G401.6 (cell line): ENCODE measurements at regions not wholly inside any gene's neighbourhood (a gene's known extent, or its start where the extent isn't known, plus 50 kb on each side); places are given as distances from the start of the nearest gene placed in this dataset.

ENCODE experiments used
- FAIRE-seq: peaks from 2 replicates; lab custom pipeline; 2012; peaks lifted over from hg19 to GRCh38; lab: Jason Lieb, UNC

DNA sequence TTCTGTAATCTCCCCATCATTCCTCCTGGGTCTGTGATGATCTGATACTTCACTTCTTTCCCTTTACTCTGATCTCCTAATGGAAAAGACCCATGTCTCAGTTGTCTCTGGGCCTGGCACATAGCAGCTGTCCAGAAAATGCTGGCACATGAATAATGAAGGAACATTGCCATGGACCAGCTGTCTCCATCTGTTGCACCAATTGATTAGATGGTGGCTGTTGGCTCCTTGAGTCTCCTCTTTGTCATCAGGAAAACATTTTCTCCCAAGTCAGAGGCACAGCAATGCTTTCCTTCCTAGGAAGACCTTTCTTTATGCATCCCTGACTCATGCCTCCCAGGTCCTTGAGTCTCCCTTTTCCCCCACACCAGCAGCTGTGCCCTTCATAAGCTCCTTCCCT, 286.2 kb upstream of the CXCR4 start:
- FAIRE-seq, result no peak

DNA sequence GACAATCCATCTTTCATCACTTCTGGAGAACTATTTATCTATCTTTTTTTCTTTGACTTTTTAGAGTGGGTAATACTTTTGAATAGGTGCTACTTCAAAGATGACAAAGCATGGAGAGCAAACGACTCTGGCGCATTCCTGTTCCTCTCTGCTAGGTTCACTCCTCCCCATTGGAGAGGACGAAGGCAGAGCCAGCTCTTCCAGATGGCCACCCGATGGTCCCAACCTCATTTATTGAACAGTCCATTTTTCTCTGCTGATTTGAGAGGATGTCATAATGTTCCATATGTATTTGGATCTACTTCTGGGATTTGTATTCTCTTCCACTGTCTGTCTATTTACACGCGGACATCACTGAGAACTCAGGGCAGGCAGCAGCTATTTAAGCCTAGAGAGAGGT, 284.3 kb upstream of the CXCR4 start:
- FAIRE-seq, result no peak

DNA sequence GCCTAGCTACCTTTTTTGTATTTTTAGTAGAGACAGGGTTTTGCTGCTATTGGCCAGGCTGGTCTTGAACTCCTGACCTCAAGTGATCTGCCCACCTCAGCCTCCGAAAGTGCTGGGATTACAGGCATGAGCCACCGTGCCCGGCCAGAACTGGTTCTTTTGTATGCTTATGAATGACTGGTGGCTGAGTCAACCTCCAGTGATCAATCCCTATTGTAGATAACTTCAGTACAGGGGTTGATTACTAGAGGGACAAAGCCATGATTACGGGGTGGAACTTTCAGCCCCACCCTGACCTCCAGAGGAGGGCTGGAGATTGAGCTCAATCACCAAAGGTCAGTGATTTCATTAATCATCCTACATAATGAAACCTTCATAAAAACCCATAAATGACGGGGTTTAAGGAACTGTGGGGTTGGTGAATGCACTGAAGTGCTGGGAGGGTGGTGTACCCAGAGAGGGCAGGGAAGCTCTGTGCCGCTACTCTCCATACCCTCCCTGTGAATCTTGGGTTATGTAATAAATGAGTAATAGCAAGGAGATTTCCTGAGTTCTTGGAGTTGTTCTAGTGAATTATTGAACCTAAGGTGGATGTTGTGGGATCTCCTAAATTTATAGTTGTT, 281.8 kb upstream of the CXCR4 start:
- FAIRE-seq, result no peak

DNA sequence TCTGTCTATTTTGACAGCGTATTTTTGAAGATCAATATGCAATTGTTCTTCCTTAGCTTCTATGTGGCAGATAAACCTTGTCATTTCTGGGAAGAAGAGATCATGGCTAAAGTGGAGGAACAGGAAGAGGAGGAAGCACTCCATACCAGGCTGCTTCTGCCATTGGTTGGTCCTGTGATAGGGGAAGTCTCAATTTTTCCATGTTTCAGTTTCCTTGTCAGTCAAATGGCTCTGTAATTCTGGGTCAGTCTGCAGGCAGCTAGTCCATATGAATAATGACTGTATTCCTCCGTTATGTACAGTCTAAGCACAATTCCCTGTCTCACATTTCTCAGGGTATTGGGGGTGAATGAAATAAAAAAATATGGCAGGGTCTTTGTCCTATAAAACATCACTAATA, 277.6 kb upstream of the CXCR4 start:
- FAIRE-seq, result no peak

DNA sequence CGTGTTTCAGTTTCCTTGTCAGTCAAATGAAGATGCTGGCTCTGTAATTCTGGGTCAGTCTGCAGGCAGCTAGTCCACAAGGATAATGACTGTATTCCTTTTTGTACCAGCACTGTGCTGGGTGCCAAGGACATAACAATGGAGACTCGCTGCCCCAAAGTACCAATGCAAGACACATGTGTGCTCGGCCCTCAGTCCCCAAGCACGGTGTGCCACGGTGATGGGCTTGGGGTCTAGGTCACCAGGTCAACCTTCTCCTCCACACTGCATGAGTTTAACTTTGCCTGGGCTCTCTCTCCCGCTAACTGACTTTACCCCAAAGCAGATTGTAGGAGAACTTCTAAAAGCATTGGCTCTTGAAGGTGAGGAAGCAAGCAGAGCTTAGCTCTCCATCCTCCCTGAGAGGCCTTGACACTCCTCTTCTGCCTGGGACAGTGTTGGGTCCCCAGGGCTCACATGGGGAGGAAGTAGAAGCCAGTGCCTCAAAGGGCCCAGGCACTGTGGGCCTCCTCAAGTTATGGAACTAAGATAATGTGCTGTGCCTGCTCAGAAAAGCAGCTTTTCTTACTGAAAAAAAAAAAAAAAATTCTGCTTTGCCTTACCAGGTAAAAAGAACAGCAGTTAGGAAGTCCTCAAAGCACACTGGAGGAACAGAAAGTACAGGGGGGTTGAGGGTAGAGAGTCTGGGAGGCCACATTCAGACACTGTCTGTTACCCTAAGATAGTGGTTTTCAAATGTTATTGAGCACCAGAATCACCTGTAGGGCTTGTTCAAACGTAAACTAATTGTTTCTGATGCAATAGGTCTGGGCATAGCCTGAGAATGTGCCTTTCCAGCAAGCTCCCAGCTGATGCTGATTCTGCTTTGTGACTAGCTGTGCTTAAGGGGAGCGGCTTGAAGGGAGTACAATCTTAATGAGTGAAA, 276.4 kb upstream of the CXCR4 start:
- FAIRE-seq, result no peak

DNA sequence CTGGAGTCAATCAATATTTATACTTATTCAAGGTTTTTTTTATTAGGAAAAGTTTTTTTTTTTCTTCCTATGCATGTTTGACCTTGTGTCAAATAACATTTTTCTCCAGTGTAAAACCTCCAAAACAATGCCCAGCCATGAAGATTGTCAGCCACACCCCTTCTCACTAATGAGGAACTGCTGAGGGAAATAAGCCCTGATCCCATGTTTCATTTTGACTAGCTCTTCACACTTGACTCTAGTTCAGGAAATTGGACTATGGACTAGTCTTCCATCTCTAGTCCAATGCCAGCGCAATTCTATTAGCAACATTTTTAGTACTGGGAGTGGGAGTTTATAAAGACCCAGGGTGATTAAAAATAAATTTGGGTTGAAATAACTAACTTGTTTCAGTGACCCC, 275.6 kb upstream of the CXCR4 start:
- no peak for FAIRE-seq

DNA sequence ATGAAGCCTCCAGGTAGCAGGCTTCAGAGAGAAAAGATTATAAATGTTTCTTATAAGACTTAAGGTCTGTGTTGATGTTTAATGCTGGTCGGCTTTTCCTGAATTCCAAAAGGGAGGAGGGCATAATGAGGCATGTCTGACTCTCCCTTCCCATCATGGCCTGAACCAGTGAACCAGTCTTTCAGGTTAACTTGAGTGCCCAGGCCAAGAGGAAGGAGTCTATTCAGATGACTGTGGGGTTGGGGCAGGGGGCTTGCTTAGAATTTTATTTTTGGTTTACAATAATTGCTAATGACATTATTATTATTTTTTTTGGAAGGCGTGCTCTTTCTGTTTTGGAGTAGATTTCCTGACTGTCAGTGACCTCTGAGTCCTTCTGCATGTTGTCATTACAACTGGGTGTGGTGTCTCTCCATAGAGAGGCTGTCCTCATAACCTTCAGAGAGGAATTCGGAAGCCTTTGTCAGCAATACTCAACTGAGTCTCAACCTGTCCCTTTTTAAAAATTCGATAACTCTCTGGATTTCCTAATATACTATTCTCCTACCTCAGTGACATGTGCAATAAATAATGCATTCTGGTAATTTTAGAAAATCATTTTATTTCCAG, 275.1 kb upstream of the CXCR4 start:
- FAIRE-seq, result no peak

DNA sequence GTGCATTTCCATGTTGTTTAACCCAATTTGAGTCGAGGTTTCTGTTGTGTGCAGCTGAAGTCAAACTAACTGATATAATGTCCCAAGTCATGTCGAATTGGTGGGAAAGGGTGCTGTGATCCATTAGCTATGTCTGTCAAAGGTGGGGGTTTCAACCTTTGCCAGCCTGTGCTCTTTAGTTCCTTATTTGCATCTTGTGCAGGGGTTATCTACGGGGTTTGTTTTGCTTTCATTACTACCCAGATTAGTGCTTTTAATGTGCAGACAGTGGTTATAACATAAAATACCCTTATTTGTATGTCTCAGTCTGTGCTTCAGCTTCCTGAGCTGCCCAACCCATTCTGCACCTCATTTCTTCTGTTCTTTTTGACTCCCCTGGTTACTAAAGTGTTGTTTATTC, 271.9 kb upstream of the CXCR4 start:
- no peak for FAIRE-seq

DNA sequence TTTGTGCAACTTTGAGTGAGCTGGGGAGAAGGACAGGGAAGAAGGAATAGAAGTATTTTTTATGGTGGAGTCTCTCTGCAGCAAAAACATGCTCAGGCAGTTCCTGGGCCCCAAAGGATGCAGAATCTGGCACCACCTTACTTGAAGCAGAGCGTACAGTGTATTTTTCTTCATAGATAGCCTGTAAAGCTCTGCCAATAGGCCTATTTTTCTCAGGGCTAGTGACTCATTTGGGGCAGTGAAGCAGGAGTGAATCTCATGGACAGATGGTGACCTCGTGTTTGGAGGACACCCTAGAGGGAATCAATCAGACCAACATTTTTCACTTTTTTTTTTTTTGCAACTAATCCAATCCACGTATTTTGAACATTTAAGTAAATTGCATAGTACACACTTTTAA, 268.1 kb upstream of the CXCR4 start:
- FAIRE-seq, result no peak

DNA sequence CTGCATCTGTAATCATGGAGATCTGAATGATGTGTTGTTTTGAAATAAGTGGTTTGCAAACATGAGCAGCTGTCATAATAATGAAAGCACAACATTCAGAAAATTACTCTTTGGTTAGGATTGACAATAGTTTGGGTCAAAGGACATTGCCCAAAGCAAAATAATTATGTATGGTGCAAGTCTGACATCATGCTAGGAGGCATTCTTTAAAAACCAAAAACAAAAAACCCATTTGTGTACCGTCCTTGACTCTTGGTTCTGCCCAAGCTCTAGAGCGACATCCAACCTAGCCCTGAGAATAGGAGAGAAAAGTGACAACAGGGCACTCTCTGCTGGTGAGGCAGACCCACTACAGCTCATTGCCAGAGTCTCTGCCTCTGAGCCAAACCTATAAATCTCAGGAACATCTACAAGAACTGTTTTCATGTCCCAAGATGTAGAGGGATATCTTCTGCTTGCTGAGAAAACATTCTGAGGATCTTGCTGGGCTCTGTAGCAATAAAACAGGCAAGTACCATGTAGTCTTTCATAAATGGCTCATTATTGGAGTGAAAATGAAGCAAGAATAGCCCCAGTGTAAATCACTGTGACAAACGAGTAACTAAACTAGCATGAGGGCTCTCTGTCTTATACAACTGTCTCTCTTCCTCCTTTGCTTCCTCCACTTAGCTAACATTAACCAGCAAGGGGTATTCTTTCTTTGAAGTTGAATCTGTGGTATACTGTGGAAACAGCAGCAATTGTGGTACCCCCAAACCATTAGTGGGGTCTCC, 266.8 kb upstream of the CXCR4 start:
- no peak for FAIRE-seq

DNA sequence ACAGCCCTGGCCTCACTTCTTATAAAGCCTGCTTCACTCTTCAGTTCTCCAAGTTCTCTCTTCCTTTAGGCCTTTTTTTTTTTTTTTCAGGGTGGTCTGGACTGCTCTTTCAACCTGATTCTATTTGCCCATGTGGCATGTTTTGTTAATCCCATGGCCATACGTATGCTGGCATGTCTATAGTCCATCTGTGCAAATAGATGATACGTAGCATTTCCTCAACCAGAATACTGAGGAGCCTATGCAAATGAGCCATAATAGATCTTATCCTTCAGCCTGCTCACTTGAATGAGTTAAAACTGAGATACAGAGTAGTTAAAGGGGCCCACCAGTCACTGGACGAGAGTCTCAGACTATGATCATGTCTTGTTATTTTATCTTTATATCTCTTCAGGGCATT, 265.2 kb upstream of the CXCR4 start:
- FAIRE-seq, result no peak

DNA sequence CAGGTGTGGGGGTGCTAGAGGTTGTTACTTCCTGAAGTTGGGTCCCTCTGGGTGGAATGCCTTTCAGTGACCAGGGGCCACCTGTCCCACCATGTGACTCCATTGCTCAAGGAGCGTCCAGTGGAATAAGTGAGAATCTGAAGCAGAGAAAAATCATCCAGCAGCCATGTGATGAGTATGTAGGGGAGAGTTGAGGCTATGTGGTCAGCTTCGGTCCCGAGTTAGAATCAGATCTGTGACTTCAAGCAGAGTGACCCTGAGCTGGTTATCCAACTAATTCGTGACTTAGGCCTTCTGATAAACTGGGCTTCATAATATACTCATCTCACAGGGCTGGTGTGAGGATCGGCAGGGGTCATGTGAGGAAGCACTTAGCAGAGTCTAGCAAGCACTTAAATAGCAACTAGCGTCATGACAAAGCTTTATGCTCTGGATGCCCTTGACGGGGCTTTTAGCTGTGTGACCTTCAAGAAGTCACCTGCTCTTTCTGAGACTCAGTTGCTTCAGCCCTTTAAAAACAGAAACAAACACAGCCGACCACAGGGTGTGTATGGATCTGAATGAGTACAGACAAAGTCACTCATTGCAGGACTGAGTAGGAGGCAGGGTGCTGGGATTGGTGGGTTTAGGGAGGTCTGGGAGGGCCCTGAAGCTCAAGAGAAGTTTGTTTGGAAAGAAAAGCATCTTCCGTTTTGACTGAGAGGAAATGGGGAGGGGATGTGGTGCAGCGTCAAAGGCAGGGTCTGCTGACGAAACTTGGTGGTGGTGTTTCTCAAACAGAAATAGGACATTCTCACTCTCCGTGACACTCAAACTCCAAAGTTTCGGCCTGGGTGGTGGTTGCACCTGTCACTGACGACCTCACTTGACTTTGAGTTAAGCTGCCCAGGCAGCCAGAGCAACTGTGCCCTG, 264.0 kb upstream of the CXCR4 start:
- no peak for FAIRE-seq

DNA sequence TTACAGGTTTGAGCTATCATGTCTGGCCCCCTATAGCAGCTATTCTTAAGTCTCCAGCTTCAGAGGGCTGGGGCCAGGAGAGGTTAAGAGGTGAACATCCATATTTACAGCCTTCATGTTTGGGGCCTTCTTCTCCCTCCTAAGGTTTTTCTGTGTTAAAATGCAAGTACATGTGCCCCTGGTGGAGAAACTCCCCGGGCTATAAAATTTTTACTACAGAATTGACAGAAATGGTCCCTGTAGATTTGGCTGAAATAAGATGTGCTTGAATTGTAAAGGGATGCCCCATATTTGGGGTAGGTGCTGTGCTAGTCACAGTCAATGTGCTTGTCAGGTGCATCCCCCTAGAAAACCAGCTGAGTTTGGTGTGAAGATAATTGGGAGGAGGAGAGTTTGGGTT, 263.3 kb upstream of the CXCR4 start:
- FAIRE-seq, result no peak

DNA sequence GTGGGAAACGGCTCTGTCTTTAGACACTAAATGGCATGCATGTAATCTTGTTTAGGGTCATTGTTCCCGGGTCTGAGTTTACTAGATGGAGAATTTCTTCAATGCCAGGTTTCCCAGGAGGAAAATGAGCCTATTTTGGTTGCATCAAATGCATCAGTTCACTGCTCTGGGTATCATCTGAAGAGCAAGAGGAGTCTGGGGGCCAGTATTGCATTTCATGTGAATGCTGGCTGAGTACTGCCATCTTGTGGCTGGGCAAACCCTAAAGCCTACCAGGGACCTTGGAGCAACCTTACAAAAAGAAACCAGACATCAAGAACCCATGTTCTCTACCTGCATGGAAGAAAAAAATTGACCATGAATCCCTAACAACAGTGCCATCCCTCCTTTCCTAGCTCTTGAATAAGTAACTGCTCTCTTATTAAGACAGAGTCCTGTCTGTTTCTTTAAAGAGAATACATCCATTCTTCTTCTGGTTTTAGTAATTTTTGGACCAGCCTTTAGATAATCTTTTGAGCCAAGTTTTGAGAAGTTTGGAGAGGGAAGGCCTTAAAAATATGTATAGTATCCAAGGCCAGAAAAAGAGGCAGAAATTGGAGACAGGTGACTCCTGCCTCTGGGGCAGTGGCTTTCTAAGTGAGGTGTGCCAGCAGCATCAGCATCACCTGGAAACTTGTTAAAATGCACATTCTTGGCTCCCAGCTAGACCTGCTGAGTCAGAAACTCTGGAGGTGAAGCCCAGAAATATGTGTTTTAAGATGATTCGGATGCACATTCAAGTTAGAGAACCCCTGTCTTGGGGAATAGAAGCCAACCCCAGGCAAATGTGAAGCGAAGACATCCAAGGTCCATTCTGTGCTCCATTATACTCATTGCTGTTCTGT, 261.0 kb upstream of the CXCR4 start:
- no peak for FAIRE-seq

DNA sequence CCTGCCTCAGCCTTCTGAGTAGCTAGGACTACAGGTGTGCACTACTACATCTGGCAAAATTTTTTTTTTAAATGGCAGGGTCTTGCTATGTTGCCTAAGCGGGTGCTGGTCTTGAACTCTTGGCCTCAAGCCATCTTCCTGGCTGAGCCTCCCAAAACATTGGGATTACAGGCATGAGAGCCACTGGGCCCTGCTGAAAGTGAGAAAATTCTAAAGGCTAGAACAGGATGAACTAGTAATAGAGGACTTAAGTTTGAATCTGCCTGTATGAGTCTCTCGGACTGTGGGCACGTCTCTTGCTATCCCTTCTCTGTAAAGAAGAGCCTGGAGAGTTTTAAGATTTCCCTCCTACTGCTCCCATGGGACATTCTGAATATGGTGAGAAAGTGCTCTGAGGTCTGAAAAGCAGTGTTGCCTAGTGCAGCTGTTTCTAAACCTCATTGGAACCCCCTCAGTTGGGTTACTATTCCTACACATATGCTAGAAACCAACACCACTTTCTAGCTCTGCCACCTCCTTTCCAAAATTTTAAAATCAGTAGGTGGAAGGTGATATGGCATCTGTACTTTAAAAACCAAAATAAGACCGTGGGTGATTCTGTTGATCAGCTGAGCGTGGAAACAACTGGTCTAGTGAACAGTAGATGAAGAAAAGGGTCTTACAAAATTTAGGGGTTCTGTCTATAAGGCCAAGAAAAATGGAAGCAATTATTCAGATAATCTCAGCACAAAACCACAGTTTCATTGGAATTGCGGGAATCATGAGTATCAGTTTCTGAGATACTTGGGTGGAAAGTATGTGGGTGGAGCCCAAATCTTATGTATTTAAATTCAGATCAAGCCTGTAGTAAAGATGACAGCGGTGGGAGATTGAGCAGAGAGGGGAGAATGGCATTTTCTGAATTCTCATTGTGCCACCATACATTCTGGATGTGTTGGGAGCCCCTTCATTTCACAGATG, 259.8 kb upstream of the CXCR4 start:
- no peak for FAIRE-seq

DNA sequence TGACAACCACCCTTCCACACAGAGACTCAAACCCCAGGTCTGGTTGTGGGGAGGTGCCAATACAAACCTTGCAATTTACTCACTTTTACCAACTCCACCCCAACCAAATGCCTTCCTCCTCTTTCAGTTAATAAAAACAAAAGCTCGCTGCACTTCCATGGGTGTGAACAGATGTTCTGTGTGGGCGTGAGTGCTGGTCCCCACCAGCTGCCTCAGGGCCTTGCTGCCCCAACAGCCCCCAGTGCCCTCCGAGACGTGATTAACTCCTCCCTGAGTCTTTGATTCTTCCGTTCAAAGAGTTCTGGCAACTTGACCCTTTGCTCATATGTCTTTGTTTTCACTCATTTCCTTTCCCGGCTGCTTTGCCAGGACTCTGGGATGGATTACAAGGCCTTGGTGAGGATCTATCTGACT, 258.9 kb upstream of the CXCR4 start:
- FAIRE-seq, result no peak

DNA sequence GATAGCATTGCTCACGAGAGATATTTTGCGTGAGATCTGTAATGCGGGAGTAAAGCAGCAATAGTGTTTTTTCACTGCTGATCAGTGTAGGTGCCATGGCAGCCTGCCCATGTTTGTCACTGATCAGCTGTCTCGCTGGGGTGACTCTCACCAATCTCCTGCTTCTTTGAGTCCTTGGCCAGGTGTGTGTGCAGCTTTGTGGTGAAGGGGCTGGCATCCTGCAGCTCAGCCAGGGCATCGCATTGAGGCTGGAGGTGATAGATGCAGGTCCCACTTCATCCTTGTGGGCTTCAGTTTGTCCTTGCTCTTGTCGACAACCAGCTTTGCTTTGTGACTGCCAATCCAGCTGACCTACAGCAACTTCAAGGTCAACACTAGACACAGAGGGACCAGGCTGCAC, 258.3 kb upstream of the CXCR4 start:
- no peak for FAIRE-seq

DNA sequence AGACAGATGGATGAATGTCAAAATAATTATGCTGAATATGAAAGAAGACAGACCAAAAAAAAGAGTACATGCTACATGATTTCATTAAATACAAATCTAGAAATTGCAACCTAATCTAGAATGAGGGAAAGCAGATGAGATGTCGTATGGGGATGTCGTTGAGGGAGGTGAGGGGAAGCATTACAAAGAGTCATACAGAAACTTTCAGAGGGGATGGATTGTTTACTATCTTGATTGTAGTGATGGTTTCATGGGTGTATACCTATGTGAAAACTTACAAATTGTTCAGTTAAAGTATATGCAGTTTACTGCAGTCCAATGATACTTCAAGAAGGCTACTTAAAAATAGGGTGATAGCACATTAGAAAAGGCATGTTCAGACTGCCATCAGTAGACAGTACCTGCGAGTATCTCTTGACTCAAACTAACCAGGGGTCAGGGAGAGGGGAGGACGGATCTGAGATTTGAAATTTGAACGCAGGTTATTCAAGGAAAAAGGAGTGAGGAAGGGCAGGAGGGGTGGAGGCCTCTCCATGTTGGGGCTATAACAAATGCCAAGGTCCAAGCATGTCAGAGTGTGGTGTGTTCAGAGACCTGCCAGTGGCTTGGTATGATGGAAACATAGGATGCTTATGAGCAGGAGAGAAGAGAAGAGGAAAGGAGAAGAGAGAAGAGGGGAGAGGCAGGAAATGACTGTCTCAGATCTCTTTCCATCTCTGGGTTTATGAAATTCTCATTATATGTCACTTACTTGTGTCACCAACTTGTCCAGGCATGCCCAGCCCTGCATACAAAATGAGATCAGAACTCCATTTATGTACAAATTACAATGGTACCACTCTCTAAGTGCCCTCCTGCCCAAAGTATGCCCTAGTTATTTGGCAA, 257.3 kb upstream of the CXCR4 start:
- FAIRE-seq, result no peak
